ENCODE measurements at regions not wholly inside any gene's neighbourhood (a gene's known extent, or its start where the extent isn't known, plus 50 kb on each side); places are given as distances from the start of the nearest gene placed in this dataset.
"Not testable (repeated sequence)": the region's sequence is repeated elsewhere in the genome, so short reads cannot be mapped to it uniquely, and the experiment has no call there.

- DNase-seq = no peak
Observed at GRCh38 chr3:20608054-20608738, 422.2 kb upstream of the SGO1 start.

- no peak for DNase-seq
Observed at GRCh38 chr3:20604659-20605058, 418.7 kb upstream of the SGO1 start.

DNA sequence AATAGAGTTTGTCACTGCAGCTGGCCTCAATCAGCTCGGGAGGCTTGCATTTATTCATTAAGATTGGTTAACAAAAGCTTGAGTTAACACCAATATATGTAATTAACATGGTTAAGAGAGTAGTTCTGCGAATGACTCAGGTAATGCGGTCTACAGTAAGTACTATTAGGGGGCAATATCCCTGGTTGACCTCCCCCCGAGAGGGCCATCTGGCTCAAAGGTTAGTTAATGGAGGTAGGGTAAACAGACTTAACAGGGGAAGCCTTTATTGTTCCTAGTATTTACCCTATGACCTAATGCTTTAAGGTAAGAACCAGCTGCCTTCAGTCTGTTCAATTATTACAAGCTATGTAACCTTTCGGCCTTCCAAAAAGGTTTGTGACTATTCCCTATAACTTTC lies 403.3 kb upstream of the SGO1 start:
- no peak for DNase-seq

DNA sequence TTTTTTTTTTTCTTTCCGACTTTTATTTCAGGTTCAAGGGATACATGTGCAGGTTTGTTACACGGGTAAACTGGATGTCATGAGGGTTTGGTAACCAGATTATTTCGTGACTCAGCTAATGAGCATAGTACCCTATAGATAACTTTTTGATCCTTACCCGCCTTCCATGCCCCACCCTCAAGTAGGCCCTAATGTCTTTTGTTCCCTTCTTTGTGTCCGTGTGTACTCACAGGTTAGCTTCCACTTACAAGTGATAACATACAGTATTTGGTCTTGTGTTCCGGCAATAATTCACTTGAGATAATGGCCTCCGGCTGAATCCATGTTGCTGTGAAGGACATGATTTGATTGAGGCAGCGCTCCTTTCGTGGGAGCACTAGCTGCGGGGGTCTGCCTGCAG lies 402.8 kb upstream of the SGO1 start:
- DNase-seq = no peak

DNA sequence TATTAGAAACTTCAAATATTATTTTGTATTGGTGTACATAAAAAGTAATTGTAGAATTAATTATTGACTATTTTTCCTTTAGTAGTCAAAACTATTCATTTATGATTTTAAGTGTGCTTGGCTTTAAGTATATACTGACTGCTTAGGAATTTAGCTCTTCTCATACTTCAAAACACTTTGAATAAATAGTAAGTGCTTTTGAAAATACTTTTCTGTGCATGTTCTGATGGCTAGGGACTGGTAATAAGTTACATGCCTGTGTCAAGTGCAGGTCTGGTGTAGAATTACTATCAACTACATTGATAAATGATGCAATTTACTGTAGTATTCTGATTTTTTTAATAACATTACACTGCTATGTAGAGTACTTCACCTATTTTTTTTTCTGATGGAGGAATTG lies 397.6 kb upstream of the SGO1 start:
- DNase-seq = no peak

- no peak for DNase-seq
Observed at GRCh38 chr3:20576228-20576627, 390.2 kb upstream of the SGO1 start.

DNA sequence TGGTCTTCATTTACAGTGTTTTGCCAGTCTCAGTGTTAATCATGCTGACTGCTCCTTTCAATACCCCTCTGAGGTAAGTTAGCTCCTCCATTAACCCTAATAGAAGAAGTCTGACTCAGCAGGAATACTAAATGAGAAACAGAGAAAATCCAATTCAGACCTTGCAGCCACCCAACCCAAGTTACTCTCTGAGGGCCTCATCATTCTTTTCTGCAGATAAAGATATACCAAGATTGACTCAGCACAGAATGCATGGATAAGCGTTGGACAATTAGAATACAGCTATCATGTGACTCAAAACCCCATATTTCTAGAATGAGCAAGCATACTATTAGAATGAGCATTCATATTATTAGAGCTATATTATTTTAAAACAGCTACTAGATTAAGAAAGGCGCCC lies 389.1 kb upstream of the SGO1 start:
- DNase-seq = no peak

DNA sequence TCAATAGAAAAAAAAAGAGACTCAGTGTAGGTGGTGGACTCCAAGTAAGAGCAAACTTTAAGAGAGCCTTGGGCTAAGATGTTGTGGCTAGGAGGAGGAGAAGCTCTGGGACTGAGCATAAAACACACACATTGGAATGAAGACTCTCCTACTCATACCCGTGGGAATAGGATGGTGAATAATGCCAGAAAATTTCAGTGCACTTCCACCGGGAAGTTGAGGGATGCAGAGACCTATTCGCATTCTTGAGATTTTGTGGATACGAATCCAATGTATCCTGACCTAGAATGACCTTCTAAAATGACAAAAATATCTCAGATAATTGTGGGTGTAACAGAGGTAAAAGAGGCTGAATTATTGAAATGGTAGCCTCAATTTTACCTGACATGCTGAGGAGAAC lies 388.7 kb upstream of the SGO1 start:
- no peak for DNase-seq

GRCh38 chr3:20573175-20573574 lies 387.2 kb upstream of the SGO1 start:
- no peak for DNase-seq

- no peak for DNase-seq
Observed at GRCh38 chr3:20572473-20572872, 386.5 kb upstream of the SGO1 start.

- no peak for DNase-seq
Observed at GRCh38 chr3:20569310-20569709, 383.3 kb upstream of the SGO1 start.

GRCh38 chr3:20564966-20565365 lies 379.0 kb upstream of the SGO1 start:
- DNase-seq = no peak

DNA sequence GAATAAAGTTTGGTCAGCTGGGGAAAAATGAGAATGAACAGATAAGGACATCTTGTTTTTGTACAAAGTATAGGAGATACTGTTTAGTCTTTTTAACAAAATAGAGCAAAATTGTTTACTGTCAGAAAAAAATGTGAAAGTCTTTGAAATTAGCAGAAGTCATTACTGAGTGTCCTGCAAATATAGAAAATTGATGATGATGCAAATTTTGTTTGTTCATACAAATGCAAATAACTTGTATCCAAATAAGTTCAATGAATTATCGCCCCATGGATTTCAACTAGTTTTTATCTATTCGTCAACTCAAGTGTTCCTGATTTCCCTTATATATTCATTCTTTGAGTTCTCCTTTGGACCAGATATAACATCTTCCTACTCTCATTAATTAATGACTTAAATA lies 378.0 kb upstream of the SGO1 start:
- no peak for DNase-seq

GRCh38 chr3:20563251-20563650 lies 377.2 kb upstream of the SGO1 start:
- DNase-seq = no peak

DNA sequence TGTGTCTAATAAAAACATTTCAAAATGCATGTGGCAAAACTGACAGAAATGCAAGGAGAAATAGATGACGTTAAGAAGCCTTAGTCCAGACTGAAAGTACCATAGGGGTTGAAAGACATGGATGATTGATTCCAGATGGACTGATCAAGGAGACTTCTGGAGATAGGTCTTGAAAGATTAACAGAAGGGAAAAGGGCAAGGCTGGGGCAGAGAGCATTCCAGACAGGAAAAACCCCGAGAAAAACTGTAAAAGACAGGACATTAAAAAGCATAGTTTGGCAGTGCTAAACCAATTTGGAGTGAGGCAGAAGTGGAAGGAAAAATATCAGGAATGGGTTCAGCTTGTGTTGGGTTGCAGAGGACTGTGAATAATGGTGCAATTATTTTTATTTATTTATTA lies 375.2 kb upstream of the SGO1 start:
- DNase-seq = no peak

DNA sequence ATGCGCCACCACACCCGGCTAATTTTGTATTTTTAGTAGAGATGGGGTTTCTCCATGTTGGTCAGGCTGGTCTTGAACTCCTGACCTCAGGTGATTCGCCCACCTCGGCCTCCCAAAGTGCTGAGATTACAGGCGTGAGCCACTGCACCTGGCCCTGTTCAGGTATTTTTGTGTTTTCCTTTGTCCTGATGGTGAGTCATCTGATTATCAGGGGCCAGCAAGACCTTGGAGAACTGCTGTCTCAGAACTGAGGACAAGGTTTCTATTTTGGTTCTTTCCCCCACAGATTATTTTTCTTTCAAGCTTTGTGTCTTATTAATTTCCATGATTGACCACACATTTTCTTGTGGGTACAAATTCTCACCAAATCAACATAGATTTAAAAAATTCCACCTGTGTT lies 374.4 kb upstream of the SGO1 start:
- DNase-seq = not testable (repeated sequence)

DNA sequence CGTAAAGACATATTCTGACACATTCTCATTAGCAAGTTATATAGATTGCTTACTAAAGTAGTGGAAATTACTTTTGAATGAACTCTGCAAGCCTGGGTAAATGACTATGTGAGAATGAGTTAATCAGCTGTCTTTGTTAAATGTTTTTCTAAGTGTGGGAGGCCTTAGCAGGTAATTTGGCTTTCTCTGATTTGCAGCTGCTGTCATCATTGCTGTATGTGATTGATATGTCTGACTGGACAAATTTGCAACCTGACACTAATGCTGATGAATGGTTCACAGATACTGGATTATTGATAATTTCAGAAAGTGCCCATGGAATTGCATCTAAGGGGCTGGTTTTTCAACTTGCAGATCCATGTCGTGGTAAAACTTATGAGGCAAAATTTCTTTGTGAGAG lies 372.2 kb upstream of the SGO1 start:
- DNase-seq = no peak

DNA sequence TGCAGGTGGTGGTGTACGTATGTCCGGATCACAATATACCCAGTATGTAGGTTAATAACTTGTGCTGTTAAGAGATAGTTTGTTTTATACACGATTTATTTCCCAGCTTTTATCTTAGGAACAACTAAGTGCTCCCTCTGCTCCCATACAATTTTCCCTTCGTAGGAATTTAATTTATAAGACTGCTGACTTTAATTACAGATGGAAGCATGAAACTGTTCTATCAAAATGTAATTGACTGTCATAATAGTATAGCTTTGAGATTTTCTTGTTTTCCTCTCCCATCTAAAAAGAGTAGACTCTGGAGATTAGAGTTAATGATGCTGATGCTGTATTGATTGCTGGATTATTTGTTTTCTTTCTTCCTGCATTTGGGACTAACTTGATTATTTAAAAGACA lies 370.7 kb upstream of the SGO1 start:
- no peak for DNase-seq

- no peak for DNase-seq
Observed at GRCh38 chr3:20552605-20553275, 366.7 kb upstream of the SGO1 start.

DNA sequence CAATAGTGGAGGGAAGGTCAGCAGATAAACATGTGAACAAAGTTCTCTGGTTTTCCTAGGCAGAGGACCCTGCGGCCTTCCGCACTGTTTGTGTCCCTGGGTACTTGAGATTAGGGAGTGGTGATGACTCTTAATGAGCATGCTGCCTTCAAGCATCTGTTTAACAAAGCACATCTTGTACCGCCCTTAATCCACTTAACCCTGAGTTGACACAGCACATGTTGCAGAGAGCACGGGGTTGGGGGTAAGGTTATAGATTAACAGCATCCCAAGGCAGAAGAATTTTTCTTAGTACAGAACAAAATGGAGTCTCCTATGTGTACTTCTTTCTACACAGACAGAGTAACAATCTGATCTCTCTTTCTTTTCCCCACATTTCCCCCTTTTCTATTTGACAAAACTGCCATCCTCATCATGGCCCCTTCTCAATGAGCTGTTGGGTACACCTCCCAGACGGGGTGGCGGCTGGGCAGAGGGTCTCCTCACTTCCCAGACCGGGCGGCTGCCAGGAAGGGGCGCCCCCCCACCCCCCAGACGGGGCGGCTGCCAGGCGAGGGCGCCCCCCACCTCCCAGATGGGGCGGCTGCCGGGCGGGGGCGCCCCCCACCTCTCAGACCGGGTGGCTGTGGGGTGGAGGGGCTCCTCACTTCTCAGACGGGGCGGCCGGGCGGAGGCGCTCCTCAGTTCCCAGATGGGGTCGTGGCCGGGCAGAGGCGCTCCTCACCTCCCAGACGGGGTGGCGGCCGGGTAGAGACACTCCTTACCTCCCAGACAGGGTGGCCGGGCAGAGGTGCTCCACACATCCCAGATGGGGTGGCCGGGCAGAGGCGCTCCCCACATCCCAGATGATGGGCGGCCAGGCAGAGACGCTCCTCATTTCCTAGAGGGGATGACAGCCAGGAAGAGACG lies 361.6 kb upstream of the SGO1 start:
- not testable (repeated sequence) for DNase-seq

DNA sequence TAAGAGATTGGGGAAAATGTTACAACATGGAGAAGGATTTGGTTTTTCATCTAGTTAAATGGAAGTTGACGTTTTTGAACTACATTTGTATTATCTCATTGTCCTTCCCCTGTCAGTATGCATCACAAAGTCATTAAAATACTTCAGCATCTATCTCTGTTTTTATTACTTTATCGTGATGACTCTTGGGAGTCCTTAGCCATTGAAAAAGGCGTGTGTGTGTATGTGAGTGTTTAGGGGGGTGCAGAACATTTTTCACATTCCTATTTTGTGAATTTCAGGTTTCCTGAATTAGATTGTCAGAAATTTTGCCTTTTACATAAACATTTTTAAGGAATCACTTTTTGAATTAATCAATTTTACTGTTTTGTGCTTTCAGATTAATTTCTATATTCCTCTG lies 360.6 kb upstream of the SGO1 start:
- DNase-seq = no peak

DNA sequence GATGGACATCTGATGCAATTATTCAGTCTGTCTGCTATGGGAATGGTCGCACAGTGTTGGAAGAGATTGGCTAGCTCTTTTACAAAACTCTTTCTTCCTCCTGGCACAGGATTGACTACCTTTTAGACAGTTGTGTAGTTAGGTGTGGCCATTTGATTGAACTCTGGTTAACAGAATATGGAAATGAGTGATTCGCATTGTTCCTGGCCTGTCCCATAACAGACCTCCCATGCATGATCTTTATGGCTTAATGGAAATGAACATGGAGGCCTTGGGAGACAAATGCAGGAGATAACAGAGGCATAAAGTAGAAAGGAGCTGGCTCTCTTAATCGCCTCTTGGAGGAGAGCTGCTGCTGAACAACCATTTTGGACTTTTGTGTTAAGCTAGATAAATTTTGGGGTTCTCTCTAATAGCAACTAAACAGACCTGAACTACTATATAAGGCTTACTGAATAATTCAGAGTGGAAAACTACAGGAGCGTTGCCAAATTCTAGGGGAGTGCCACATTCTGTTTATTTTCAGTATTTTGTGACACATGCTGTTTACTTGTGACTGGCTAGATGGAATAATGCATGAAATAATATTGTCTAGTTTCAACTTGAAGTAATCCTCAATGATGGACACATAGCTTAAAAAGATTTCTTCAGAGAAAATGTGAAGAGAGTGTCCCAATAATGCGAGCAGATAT lies 357.7 kb upstream of the SGO1 start:
- no peak for DNase-seq

DNA sequence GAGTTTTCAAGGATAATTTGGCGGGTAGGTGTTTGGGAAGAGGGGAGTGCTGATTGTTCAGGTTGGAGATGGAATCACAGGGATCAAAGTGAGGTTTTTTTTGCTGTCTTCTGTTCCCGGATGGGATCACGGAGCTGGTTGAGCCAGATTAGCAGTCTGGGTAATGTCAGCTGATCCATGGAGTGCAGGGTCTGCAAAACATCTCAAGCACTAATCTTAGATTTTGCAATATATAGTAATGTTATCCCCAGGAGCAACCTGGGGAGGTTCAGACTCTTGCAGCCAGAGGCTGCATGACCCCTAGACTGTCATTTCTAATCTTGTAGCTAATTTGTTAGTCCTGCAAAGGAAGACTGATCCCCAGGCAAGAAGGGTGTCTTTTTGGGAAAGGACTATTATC lies 354.1 kb upstream of the SGO1 start:
- no peak for DNase-seq
